Heart right ventricle (tissue), 16 donors: ENCODE measurements at regions not wholly inside any gene's neighbourhood (a gene's known extent, or its start where the extent isn't known, plus 50 kb on each side); places are given as distances from the start of the nearest gene placed in this dataset.

Source experiments
- ATAC-seq, 8 donors: fragments of 200-7000 bp; cut with Tn5 transposase; one replicate each; pipeline ENCODE4 v1.9.1; 2020; ENCODE audit warnings: mild to moderate bottlenecking in 8 of 8, moderate library complexity in 8 of 8, moderate number of reproducible peaks in 1 of 8
- DNase-seq, 2 donors: peaks; one replicate each; pipeline ENCODE4 v3.0.0-alpha.2; 2020
- H3K27ac ChIP-seq, 10 donors: fragments of 200-600 bp; sonication (generic) in 2 of 10; one replicate each; pipeline versions ENCODE4 v1.5.0 to v1.8.0; 2020 to 2022; ENCODE audit warnings: mild to moderate bottlenecking in 3 of 10
- H3K27me3 ChIP-seq, 7 donors: fragments of 200-600 bp; one replicate each; pipeline ENCODE4 v1.8.0; 2021 to 2022; ENCODE audit warnings: mild to moderate bottlenecking in 2 of 7
- H3K36me3 ChIP-seq, 9 donors: fragments of 200-600 bp; sonication (generic) in 1 of 9; one replicate each; pipeline versions ENCODE4 v1.5.0 to v1.8.0; 2020 to 2022; ENCODE audit warnings: mild to moderate bottlenecking in 2 of 9
- H3K4me1 ChIP-seq, 9 donors: fragments of 200-600 bp; sonication (generic) in 1 of 9; one replicate each; pipeline versions ENCODE4 v1.5.0 to v1.8.0; 2020 to 2022; ENCODE audit warnings: mild to moderate bottlenecking in 4 of 9
- H3K4me3 ChIP-seq, 10 donors: fragments of 200-600 bp; sonication (generic) in 2 of 10; one replicate each; pipeline versions ENCODE4 v1.5.0 to v1.8.0; 2020 to 2022; ENCODE audit warnings: mild to moderate bottlenecking in 7 of 10, moderate library complexity in 2 of 10
- H3K9me3 ChIP-seq, 11 donors: fragments of 200-600 bp in 10 of 11; sonication (generic) in 2 of 11; one replicate each; pipeline versions ENCODE4 v1.5.0 to v1.8.0; 2013 to 2022; ENCODE audit warnings: mild to moderate bottlenecking in 2 of 11, control low read depth in 1 of 11, moderate library complexity in 1 of 11
- CTCF ChIP-seq, 9 donors: fragments of 200-600 bp; sonication (generic) in 2 of 9; IDR thresholded peaks; one replicate each; pipeline versions ENCODE4 v1.5.0 to v1.8.0; 2021 to 2022; ENCODE audit warnings: antibody characterized with exemption in 9 of 9, mild to moderate bottlenecking in 5 of 9, moderate library complexity in 1 of 9
- WGBS, 2 donors: extraction: QIAGEN DNeasy Blood & Tissue Kit; methylation state at CpG; one replicate each; pipeline ENCODE4 v1.1.7; 2013; ENCODE audit warnings: inconsistent platforms in 1 of 2; 5-methylcytosine and 5-hydroxymethylcytosine counted together
- intact Hi-C, 10 donors: fragments of 100-400 bp; cut with DNase I; formaldehyde crosslinking; loops; one replicate each; pipeline versions ENCODE4 v1.11.1 to v1.14.2; 2022
- donor health status: Arrhythmogenic right ventricular cardiomyopathy.
- donor health status: ischemic (EF 13 %, LVEDD 7.1; RV severe dilation, severe dysfunction).
- donor health status: healthy with polysubstance abuse.
- donor health status: DM: no; HTN: yes; CAD: no.
- donor health status: DM: no; HTN: no; CAD: no.
- donor health status: ischemic (EF 25% LVEDD 6.9; RV normal size, moderate dysfunction).
- donor health status: ischemic (EF 25% LVEDD 5.7; RV mildly dilated, moderate dysfunction).
- donor health status: healthy.
- donor health status: DM: yes; HTN: yes; CAD: no.
- donor health status: Ischemic cardiomyopathy.
- donor health status: ischemic (EF 35%, LVEDD 5.7; RV mildly dilated, moderate dysfunction).
- donor health status: nonischemic (EF 11% LVEDD 7.7; RV severe dilation, severe dysfunction).
- donor health status: DM: yes; HTN: yes; CAD: no.
- donor health status: PGD.
- donor health status: ischemic (EF 29% LVEDD 5.4; RV normal size, mild dysfunction).
- donor health status: nonischemic (EF 23%, LVEDD 6.1; RV moderate dilation, normal function).

GRCh38 chr14:95397325-95397724 lies 77.6 kb upstream of the CLMN start:
- no peak overlapping the region for H3K4me3 ChIP-seq
- peaks cover 0 to 6% (median 0%) of the 10 kb centered on the region in 9 donors for H3K4me1 ChIP-seq
- intact Hi-C loops: loop anchor here in 1 of 10 donors (10.0 kb wide), 1 partner anchor 213 kb away; no protein-coding TSS in a partner anchor
- WGBS, 2 donors: 89 to 90% methylated on average over 6 of the region's 6 CpGs
- no peak overlapping the region for H3K27ac ChIP-seq
- H3K27me3 ChIP-seq: no peaks in the 10 kb centered on the region
- no peaks in the 10 kb centered on the region for H3K36me3 ChIP-seq
- no peak for DNase-seq
- no peak for ATAC-seq
- no peak for TF ChIP-seq CTCF (IDR thresholded peaks at IDR 0.05)
- no peaks in the 10 kb centered on the region for H3K9me3 ChIP-seq

GRCh38 chr14:95396221-95396620 lies 76.5 kb upstream of the CLMN start:
- intact Hi-C loops: loop anchor here in 1 of 10 donors (10.0 kb wide), 1 partner anchor 211 kb away; no protein-coding TSS in a partner anchor
- no peaks in the 10 kb centered on the region for H3K27me3 ChIP-seq
- ATAC-seq (no peak), DNase-seq (no peak)
- no peaks in the 10 kb centered on the region for H3K36me3 ChIP-seq
- H3K27ac ChIP-seq: no peak overlapping the region
- H3K4me1 ChIP-seq: peaks cover 0 to 4% (median 0%) of the 10 kb centered on the region in 9 donors
- no peak for TF ChIP-seq CTCF (IDR thresholded peaks at IDR 0.05)
- H3K9me3 ChIP-seq: no peaks in the 10 kb centered on the region
- 52 to 62% methylated on average over 4 of the region's 4 CpGs for WGBS, 2 donors
- no peak overlapping the region for H3K4me3 ChIP-seq

- ATAC-seq: peak in 5 of 8 donors; percentile 29 to 81 (median 59)
- 59 to 64% methylated on average over 6 of the region's 6 CpGs for WGBS, 2 donors
- peak overlapping the region in 2 of 10 donors; percentile 15 to 37 for H3K27ac ChIP-seq
- no peak overlapping the region for H3K4me3 ChIP-seq
- DNase-seq: no peak
- no peak for TF ChIP-seq CTCF (IDR thresholded peaks at IDR 0.05)
- peaks cover 0 to 4% (median 2%) of the 10 kb centered on the region in 9 donors for H3K4me1 ChIP-seq
- H3K27me3 ChIP-seq: no peaks in the 10 kb centered on the region
- peaks cover 0 to 8% (median 5%) of the 10 kb centered on the region in 11 donors for H3K9me3 ChIP-seq
- intact Hi-C loops: loop anchor here in 1 of 10 donors (10.0 kb wide), 1 partner anchor 210 kb away; no protein-coding TSS in a partner anchor
- no peaks in the 10 kb centered on the region for H3K36me3 ChIP-seq
These were observed 75.5 kb upstream of the CLMN start for GRCh38 chr14:95395098-95395737.

GRCh38 chr14:95394297-95395097 lies 74.8 kb upstream of the CLMN start:
- 65 to 80% methylated on average over 3 of the region's 3 CpGs for WGBS, 2 donors
- DNase-seq (no peak), ATAC-seq (peak in 1 of 8 donors; percentile 21)
- Histone ChIP-seq H3K27me3 (no peaks in the 10 kb centered on the region), H3K9me3 (peaks cover 0 to 9% (median 5%) of the 10 kb centered on the region in 11 donors), H3K4me3 (no peak overlapping the region), H3K36me3 (no peaks in the 10 kb centered on the region), H3K27ac (peak overlapping the region in 2 of 10 donors; percentile 15 to 37), H3K4me1 (peaks cover 0 to 10% (median 6%) of the 10 kb centered on the region in 9 donors)
- no peak for TF ChIP-seq CTCF (IDR thresholded peaks at IDR 0.05)
- intact Hi-C loops: loop anchor here in 2 of 10 donors (1.0 to 10.0 kb wide), 2 partner anchors 27 to 210 kb away; no protein-coding TSS in a partner anchor
